GM21619 (cell line): ENCODE measurements at regions not wholly inside any gene's neighbourhood (a gene's known extent, or its start where the extent isn't known, plus 50 kb on each side); places are given as distances from the start of the nearest gene placed in this dataset.

Experiments used
- ATAC-seq: cut with Tn5 transposase; IDR thresholded peaks from one replicate; pipeline ENCODE4 v1.9.1; 2021; ENCODE audit not compliant: unreplicated experiment

DNA sequence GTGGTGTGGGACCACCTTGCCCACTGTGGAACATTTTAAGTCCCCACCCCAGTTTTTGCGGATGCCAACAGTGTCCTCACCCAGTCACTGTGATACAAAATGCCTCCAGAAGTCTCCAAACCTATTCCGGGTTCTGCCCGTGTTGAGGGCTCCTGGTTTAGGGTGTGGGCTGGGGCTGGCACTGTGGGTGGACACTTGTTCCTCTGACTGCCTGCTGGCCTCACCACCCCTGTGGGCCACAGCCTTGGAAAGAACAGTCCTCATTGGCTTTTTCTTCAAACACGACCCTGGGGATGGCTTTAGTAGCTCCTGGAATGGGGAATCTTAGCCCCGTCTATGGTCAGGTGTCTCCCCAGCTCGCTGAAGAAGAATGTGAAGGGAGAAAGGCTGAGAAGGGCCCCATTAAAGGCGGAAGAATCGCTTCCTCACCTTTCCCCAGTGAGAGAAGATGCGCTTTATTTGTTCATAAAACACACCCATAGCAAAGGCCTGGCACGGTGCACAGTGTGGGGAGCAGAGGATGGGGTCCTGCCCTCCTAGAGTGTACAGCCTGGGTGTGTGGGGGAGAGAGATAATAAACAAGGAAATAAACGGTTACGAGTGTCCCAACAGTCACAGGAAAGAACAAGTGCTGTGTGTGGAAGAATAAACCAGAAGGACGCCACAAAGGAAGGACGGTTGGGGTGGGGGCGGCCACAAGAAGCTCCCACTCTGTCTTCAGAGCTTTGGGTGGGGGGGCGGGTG lies 56.3 kb upstream of the SLC22A11 start:
- ATAC-seq, result no peak

DNA sequence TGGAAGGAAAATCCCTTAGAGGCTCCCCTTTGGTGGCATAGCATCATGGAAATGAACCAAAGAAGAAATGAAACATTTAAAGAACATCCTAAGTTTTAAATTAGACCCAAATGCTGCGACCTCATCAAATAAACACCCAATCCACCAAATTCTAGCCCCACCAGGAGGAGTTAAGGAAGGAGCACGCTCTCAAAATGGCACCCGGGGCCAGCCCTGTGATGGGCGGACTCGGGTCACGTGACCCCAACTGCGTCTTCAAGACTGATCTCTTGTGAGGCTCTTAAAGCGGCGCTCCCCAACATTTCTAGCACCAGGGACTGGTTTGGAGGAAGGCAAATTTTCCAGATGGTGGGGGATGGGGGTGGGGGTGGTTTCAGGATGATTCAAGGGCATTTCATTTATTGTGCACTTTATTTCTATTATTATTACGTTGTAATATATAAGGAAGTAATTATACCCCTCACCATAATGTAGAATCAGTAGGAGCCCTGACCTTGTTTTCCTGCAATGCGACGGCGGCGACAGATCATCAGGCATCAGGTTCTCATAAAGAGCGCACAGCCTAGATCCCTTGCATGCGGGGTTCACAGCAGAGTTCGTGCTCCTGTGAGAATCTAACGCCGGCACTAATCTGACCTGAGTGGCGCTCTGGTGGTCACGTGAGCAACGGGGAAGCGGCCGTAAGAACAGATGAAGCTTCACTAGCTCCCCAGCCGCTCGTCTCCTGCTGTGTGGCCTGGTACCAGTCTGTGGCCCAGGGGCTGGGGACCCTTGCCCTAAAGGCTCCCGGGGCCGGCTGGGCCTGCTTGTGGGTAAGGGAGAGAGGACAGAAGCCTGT lies 55.3 kb upstream of the SLC22A11 start:
- no peak for ATAC-seq

DNA sequence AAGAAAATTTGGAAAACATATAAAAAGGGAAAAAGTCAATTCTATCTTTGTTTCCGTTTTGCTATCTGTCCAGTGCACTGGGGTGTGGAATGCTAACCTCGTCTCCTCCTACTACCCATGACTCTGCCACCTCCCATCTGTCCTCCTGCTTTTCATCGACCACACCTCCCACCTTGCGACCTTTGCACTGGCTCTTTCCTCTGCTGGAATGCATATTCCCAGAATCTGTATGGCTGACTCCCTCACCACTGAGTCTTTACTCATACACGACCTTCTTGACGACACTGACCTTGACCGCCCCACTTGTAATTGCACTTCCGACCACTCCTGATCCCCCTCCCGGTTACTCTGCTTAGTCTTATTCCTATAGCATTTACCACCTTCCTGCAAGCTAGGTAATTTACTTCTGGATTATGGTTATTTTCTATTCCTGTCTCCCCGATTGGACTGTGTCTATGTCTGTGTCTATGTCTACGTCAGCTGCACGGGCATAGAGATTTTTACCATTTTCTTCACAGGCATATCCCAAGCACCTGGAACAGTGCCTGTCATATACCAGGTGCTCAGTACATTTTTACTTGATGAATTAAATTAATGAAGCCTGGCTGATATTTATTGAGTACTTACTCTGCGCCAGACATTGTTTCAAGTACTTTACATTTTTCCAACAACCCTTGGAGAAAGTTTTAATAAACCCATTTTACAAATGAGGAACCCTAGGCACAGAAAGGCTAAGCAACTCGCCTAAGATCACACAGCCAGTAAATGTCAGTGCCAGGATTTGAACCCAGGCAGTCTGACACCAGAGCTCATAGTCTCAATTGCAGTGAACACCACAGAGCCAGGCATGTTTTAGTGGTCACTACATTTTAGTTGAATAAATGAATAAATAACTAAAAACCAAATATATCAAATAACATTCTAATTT lies 54.0 kb upstream of the SLC22A11 start:
- no peak for ATAC-seq

DNA sequence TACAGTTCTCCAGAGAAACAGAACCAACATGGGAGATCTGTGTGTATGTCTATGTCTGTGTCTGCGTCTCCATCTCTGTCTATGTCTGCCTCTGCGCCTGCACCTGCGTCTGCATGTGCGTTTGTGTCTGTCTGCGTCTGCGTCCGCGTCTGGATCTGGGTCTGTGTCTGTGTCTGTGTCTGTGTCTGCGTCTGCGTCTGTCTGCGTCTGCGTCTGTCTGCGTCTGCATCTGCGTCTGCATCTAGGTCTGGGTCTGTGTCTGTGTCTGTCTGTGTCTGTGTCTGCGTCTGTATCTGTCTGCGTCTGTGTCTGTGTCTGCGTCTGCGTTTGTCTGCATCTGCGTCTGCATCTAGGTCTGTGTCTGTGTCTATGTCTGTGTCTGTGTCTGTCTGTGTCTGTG lies 53.1 kb upstream of the SLC22A11 start:
- no peak for ATAC-seq

DNA sequence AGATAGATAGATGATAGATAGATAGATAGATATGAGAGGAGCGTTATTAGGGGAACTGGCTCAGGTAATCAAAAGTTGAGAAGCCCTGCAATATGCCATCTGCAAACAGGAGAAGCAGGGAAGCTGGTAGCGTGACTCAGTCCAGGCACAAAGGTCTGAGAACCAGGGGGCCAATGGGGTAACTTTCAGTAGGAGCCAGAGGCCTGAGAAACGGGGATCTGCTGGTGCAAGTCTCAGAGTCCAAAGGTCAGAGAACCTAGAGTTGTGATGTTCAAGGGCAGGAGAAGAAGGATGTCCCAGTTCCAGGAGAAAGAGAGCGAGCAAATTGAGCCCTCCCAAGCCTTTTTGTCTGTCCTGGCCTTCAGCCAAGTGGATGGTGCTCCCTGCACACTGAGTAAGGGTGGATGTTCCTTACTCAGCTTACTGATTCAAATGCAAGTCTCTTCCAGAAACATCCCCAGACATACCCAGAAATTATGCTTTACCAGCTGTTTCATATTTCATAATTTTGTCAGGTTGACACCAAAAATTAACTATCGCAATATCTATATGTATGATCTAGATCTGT lies 52.5 kb upstream of the SLC22A11 start:
- no peak for ATAC-seq

DNA sequence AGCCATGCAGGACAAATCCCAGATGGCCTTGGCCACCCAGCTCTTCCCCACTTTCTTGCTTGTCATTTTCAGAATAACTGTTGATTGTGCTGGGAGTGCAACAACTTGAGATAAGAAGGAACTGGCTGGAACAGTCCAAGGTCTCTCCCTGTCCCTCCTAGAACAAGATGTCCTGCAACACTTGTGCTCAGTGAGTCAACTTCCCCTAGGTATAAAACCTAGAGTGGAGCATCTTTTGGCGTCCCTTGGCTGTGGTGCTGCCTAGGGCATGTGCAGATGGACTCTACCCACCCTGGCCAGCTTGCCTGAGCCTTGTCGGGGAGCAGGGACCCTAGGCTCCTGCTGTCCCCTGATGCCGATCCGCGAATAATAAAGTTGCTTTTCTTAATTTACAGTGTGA lies 50.7 kb upstream of the SLC22A11 start:
- ATAC-seq, result no peak
